ENCODE measurements at regions not wholly inside any gene's neighbourhood (a gene's known extent, or its start where the extent isn't known, plus 50 kb on each side); places are given as distances from the start of the nearest gene placed in this dataset.

- intact Hi-C loops (cut with micrococcal nuclease; ENCODE audit: unreplicated experiment) = no loop called here
- in situ Hi-C loops (cut with HindIII; ENCODE audit: low pct_unique_long_range_greater_than_20kb, low sequenced_read_pairs) = no loop called here
- no peaks in the 10 kb centered on the region for H3K36me3 ChIP-seq (ENCODE audit: control insufficient read depth, insufficient read depth, low read length)
- no TSS peak for BruUV-seq (replicated peaks)
- no peak for TF ChIP-seq POLR2AphosphoS5 (IDR thresholded peaks at IDR 0.05; ENCODE audit: low read depth, low read length)
- TF ChIP-seq, protein P1, sequence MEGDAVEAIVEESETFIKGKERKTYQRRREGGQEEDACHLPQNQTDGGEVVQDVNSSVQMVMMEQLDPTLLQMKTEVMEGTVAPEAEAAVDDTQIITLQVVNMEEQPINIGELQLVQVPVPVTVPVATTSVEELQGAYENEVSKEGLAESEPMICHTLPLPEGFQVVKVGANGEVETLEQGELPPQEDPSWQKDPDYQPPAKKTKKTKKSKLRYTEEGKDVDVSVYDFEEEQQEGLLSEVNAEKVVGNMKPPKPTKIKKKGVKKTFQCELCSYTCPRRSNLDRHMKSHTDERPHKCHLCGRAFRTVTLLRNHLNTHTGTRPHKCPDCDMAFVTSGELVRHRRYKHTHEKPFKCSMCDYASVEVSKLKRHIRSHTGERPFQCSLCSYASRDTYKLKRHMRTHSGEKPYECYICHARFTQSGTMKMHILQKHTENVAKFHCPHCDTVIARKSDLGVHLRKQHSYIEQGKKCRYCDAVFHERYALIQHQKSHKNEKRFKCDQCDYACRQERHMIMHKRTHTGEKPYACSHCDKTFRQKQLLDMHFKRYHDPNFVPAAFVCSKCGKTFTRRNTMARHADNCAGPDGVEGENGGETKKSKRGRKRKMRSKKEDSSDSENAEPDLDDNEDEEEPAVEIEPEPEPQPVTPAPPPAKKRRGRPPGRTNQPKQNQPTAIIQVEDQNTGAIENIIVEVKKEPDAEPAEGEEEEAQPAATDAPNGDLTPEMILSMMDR (IDR thresholded peaks at IDR 0.05) = no peak
- no peak for TF ChIP-seq SIN3A (IDR thresholded peaks at IDR 0.05; ENCODE audit: borderline replicate concordance, insufficient read depth, low read depth, low read length)
- TF ChIP-seq REST (IDR thresholded peaks at IDR 0.05; ENCODE audit: insufficient read depth in 1 of 2, low read depth in 2 of 2, low read length in 1 of 2) = no peak
- TF ChIP-seq TCF7L2 (IDR thresholded peaks at IDR 0.05; ENCODE audit: low read depth, low read length) = no peak
- CTCF ChIA-PET = interaction anchor here (0.7 kb wide), 1 partner anchor 30 kb away, joined by 7 read pairs; no protein-coding TSS in a partner anchor
- DNase-seq (ENCODE audit: low read depth, low spot score) (no peak), ATAC-seq (no peak)
- H3K27me3 ChIP-seq (ENCODE audit: control insufficient read depth, insufficient read depth, low read length) = peaks cover 7% of the 10 kb centered on the region
- no peak overlapping the region for H3K4me3 ChIP-seq (ENCODE audit: low read depth in 2 of 2, low read length in 2 of 2)
- H3K9me3 ChIP-seq (ENCODE audit: control insufficient read depth, insufficient read depth, low read depth, low read length) = no peaks in the 10 kb centered on the region
- POLR2A ChIA-PET = no interaction called here
- no peak overlapping the region for H3K27ac ChIP-seq (ENCODE audit: low read length)
- no peaks in the 10 kb centered on the region for H3K4me1 ChIP-seq (ENCODE audit: control insufficient read depth, insufficient read depth, low read length)
These were observed 52.4 kb upstream of the BCL11A start for GRCh38 chr2:60605866-60606265.

- no TSS peak for BruUV-seq (replicated peaks)
- ChIA-PET POLR2A (interaction anchor here (0.7 kb wide), 1 partner anchor 161 kb away, joined by 3 read pairs; no protein-coding TSS in a partner anchor), CTCF (no interaction called here)
- no peak overlapping the region for H3K27ac ChIP-seq (ENCODE audit: low read length)
- ATAC-seq (no peak), DNase-seq (ENCODE audit: low read depth, low spot score) (no peak)
- in situ Hi-C loops (cut with HindIII; ENCODE audit: low pct_unique_long_range_greater_than_20kb, low sequenced_read_pairs) = no loop called here
- H3K27me3 ChIP-seq (ENCODE audit: control insufficient read depth, insufficient read depth, low read length) = peaks cover 10% of the 10 kb centered on the region
- H3K36me3 ChIP-seq (ENCODE audit: control insufficient read depth, insufficient read depth, low read length) = no peaks in the 10 kb centered on the region
- no peaks in the 10 kb centered on the region for H3K4me1 ChIP-seq (ENCODE audit: control insufficient read depth, insufficient read depth, low read length)
- H3K4me3 ChIP-seq (ENCODE audit: low read depth in 2 of 2, low read length in 2 of 2) = no peak overlapping the region
- no peak for TF ChIP-seq TCF7L2 (IDR thresholded peaks at IDR 0.05; ENCODE audit: low read depth, low read length)
- no peak for TF ChIP-seq SIN3A (IDR thresholded peaks at IDR 0.05; ENCODE audit: borderline replicate concordance, insufficient read depth, low read depth, low read length)
- TF ChIP-seq POLR2AphosphoS5 (IDR thresholded peaks at IDR 0.05; ENCODE audit: low read depth, low read length) = no peak
- no peak for TF ChIP-seq REST (IDR thresholded peaks at IDR 0.05; ENCODE audit: insufficient read depth in 1 of 2, low read depth in 2 of 2, low read length in 1 of 2)
- TF ChIP-seq, protein P1 (IDR thresholded peaks at IDR 0.05) = no peak
- H3K9me3 ChIP-seq (ENCODE audit: control insufficient read depth, insufficient read depth, low read depth, low read length) = no peaks in the 10 kb centered on the region
- intact Hi-C loops (cut with micrococcal nuclease; ENCODE audit: unreplicated experiment) = no loop called here
These were observed 55.2 kb upstream of the BCL11A start for GRCh38 chr2:60608679-60609078.
